ENCODE measurements at regions not wholly inside any gene's neighbourhood (a gene's known extent, or its start where the extent isn't known, plus 50 kb on each side); places are given as distances from the start of the nearest gene placed in this dataset.

DNA sequence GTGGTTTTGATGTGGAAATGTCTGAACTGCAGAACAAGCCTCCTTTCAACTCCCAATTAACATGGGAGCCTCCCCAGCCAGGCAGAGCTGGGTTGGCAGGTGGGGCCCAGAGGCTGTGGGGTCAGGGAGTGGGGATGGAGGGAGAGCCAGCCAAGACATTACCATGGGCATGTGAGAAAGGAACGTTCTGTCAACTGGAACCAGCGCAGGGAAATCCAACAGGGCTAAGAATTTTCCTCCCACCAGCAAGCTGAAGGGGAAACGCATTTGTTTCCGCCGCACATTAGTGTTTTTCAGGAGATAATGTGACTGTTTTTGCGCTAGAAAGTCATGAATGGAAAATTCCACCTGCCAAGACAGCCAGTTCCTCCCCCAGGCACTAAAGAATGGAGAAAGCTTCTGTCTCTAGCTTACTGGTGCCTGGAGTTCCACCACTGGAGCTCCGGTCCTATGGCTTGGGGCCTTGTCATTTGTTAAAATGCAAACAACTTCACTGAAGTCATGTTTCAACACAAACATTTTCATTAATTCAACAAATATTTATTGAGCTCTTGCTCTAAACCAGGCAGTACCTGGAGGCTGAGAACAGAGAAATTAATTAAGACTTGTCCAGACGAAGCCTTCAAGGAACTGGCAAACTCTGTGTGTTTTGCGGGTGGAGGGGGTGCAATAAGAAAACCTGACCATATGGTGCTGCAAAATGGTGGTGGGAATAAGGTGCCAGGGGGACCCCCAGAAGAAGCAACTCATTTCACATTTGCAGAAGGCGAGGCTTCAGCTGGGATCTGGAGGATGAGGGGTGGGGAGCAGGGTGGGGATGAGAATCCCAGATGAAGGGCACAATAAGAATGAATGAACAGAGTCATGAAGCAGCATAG lies 305.1 kb downstream of the MATN1 start:
- no peak overlapping the region for H3K4me3 ChIP-seq (ENCODE audit: low read length)
- DNase-seq (ENCODE audit: low read depth) = no peak
- TF ChIP-seq CTCF (IDR thresholded peaks at IDR 0.05; ENCODE audit: insufficient read depth, low read depth, low read length, missing control alignments) = no peak

DNA sequence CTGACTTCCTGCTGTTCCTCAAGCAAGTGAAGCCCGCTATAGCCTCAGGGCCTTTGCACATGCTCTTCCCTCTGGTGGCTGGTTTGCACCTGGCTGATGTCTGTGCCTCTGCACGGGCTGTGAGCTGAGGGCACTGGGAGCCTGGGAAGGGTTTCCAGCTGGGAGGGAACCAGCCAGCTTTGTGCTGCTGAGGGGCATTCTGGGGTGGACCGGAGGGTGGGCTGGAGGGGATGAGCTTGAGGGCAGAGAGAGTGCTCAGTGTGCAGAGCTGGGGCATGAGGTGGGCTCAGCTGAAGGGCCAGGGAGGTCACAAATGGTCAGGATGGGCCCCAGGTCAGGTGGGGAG lies 305.7 kb downstream of the MATN1 start:
- no peak for TF ChIP-seq CTCF (IDR thresholded peaks at IDR 0.05; ENCODE audit: insufficient read depth, low read depth, low read length, missing control alignments)
- no peak for DNase-seq (ENCODE audit: low read depth)
- no peak overlapping the region for H3K4me3 ChIP-seq (ENCODE audit: low read length)

- no peak overlapping the region for H3K4me3 ChIP-seq (ENCODE audit: low read length)
- TF ChIP-seq CTCF (IDR thresholded peaks at IDR 0.05; ENCODE audit: insufficient read depth, low read depth, low read length, missing control alignments) = no peak
- DNase-seq (ENCODE audit: low read depth) = no peak
These were observed 306.2 kb downstream of the MATN1 start for GRCh38 chr1:30417001-30417700.

DNA sequence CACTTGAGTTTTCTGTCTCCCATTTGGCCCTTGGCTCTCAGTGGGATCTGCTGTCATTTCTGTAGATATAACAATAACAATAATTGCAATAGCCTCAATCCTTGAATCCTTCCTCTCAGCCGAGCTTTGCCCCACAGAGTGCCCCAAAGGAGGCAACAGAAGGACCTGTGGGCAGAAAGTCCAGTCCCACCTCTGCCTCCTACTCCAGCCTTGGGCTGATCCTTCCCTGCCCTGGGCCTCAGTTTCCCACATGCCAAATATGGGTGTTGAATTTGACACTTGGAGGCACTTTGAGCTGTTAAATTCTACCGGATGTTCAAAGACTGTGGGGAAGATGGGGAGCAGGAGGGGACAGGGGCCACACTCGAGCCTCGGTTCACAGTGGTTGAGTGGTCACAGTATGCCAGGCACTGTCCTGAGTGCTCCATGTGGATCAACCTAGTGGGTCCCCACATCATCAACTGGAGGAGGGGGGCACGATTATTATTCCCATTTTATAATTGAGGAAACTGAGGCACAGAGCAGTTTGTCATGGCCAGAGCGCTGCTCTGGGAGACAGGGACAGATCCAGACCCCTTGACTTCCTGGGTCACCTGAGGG lies 307.1 kb downstream of the MATN1 start:
- DNase-seq (ENCODE audit: low read depth) = no peak
- no peak for TF ChIP-seq CTCF (IDR thresholded peaks at IDR 0.05; ENCODE audit: insufficient read depth, low read depth, low read length, missing control alignments)
- H3K4me3 ChIP-seq (ENCODE audit: low read length) = no peak overlapping the region

GRCh38 chr1:30415171-30415940 lies 308.0 kb downstream of the MATN1 start:
- no peak overlapping the region for H3K4me3 ChIP-seq (ENCODE audit: low read length)
- no peak for DNase-seq (ENCODE audit: low read depth)
- no peak for TF ChIP-seq CTCF (IDR thresholded peaks at IDR 0.05; ENCODE audit: insufficient read depth, low read depth, low read length, missing control alignments)

DNA sequence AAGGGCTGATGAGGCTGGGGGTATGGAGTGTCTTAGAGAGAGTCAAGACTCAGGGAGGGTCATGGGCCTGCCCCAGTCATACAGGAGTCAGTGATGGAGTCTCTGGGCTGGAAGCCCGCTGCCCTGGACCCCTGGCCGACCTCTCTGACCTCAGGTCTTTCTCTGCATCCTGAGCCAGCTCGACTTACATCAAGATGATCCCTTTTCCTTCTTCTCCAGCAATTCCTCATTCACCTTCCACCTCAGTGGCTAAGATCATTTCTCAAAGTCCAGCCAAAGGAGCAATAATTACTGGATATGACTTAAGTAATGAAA lies 308.6 kb downstream of the MATN1 start:
- no peak for TF ChIP-seq CTCF (IDR thresholded peaks at IDR 0.05; ENCODE audit: insufficient read depth, low read depth, low read length, missing control alignments)
- DNase-seq (ENCODE audit: low read depth) = no peak
- H3K4me3 ChIP-seq (ENCODE audit: low read length) = no peak overlapping the region

Measured in epithelial cell of esophagus (primary cell).